ENCODE measurements at regions not wholly inside any gene's neighbourhood (a gene's known extent, or its start where the extent isn't known, plus 50 kb on each side); places are given as distances from the start of the nearest gene placed in this dataset.

DNA sequence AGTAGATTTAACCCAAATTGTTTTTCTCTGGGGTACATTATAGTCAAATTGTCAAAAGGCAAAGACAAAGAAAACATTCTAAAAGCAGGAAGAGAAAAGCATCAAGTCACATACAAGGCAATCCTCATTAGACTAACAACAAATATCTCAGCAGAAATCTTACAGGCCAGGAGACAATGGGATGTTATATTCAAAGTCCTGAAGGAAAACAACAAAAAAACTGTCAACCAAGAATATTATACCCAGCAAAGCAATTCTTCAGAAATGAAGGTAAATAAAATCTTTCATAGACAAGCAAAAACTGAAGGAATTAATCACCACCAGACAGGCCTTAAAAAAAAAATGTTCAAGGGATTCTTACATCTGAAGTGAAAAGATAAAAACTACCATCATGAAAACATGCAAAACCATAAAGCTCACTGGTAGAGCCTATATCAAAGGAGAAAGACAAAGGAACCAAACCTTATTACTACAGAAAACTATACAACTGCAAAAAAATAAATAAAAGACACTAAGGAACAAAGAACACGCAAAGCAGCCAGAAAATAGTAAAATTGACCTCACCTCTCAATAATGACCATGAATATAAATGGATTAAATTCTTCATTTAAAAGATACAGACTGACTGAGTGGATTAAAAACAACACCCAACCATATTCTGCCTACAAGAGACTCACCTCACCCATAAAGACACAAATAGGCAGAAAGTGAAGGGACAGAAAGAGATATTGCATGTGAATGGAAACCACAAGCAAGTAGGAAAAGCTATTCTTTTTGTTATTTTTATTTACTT is 113.8 kb upstream of the ZC3H11B start:
- no peak for TF ChIP-seq CTCF (IDR thresholded peaks at IDR 0.05; ENCODE audit: extremely low read depth, insufficient read depth, missing control alignments)
- in situ Hi-C loops (cut with MboI; ENCODE audit: low pct_unique_long_range_greater_than_20kb, low sequenced_read_pairs, unreplicated experiment): no loop called here
- no peak for DNase-seq (ENCODE audit: low spot score)

DNA sequence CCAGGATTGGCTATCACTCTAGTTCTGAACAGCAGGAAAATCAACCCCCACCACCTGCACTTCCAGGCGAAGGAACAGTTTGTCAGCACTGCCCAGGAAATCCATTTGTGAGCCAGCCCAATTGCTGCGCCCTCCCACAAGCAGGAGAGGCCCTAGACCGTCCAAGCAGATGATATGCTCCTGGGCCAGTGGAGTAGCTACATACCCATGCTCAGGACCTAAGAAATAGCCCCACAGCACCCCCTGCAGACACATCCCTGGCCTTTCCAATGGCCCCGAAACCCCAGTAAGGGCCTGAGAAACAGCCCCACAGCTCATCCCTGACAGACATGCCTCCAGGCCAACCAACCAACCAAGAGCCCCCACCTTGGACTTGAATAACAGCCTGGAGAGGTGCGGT is 111.5 kb upstream of the ZC3H11B start:
- no peak for TF ChIP-seq CTCF (IDR thresholded peaks at IDR 0.05; ENCODE audit: extremely low read depth, insufficient read depth, missing control alignments)
- in situ Hi-C loops (cut with MboI; ENCODE audit: low pct_unique_long_range_greater_than_20kb, low sequenced_read_pairs, unreplicated experiment): no loop called here
- DNase-seq (ENCODE audit: low spot score): no peak

- DNase-seq (ENCODE audit: low spot score): no peak
- no peak for TF ChIP-seq CTCF (IDR thresholded peaks at IDR 0.05; ENCODE audit: extremely low read depth, insufficient read depth, missing control alignments)
- in situ Hi-C loops (cut with MboI; ENCODE audit: low pct_unique_long_range_greater_than_20kb, low sequenced_read_pairs, unreplicated experiment): no loop called here
These were observed 104.6 kb upstream of the ZC3H11B start for GRCh38 chr1:219717536-219717935.

- TF ChIP-seq CTCF (IDR thresholded peaks at IDR 0.05; ENCODE audit: extremely low read depth, insufficient read depth, missing control alignments): no peak
- in situ Hi-C loops (cut with MboI; ENCODE audit: low pct_unique_long_range_greater_than_20kb, low sequenced_read_pairs, unreplicated experiment): no loop called here
- DNase-seq (ENCODE audit: low spot score): no peak
These were observed 103.8 kb upstream of the ZC3H11B start for GRCh38 chr1:219716611-219717114.

DNA sequence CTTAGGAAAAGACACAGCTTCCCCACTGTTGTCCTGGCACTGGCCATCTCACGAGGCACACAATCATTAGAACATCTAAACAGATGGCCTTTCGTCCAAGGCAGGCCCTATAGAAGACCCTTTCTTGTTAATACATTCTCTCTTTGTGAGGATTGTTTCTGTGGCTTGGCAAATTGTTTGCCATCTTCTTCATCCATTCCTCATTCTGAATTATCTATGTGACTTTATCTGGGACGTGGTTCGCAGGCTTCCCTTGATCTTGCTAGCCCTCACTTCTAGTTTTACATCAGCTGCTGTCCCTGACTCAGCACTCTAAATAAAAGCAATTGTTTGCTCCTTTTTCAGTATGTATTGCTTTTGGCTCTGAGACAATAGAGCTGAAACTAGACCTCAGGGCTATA is 101.1 kb upstream of the ZC3H11B start:
- DNase-seq (ENCODE audit: low spot score): no peak
- in situ Hi-C loops (cut with MboI; ENCODE audit: low pct_unique_long_range_greater_than_20kb, low sequenced_read_pairs, unreplicated experiment): no loop called here
- TF ChIP-seq CTCF (IDR thresholded peaks at IDR 0.05; ENCODE audit: extremely low read depth, insufficient read depth, missing control alignments): no peak

DNA sequence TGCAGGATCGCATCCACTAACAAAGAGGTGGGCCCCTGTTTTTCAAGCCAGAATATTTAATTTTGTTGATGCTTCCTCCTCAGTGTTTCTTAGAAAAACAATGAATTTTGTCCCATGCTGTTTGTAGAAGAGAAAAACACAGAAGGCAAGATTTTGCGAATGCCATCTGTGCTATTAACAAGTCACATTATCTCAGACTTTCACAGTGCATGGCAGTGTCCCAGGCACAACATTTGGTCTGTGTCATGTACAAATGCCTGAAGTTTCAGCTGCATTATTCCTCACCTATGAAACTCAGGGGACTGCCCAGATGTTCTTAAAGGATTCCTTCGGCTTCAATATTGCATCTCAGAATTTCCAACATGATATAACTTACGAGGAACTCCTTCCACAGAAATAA is 99.6 kb upstream of the ZC3H11B start:
- DNase-seq (ENCODE audit: low spot score): no peak
- in situ Hi-C loops (cut with MboI; ENCODE audit: low pct_unique_long_range_greater_than_20kb, low sequenced_read_pairs, unreplicated experiment): no loop called here
- TF ChIP-seq CTCF (IDR thresholded peaks at IDR 0.05; ENCODE audit: extremely low read depth, insufficient read depth, missing control alignments): no peak
